HG03521 (cell line): ENCODE measurements at regions not wholly inside any gene's neighbourhood (a gene's known extent, or its start where the extent isn't known, plus 50 kb on each side); places are given as distances from the start of the nearest gene placed in this dataset.

Experiments
- ATAC-seq: cut with Tn5 transposase; IDR thresholded peaks from one replicate; pipeline ENCODE4 v1.9.1; 2021; ENCODE audit warnings: mild to moderate bottlenecking, moderate library complexity; ENCODE audit not compliant: unreplicated experiment

GRCh38 chr10:85513436-85513835 is 853.2 kb downstream of the GRID1 start:
- ATAC-seq = no peak

- ATAC-seq = no peak
These were observed 851.3 kb downstream of the GRID1 start for GRCh38 chr10:85515316-85515715.

- no peak for ATAC-seq
These were observed 842.5 kb downstream of the GRID1 start for GRCh38 chr10:85524001-85524666.

GRCh38 chr10:85527616-85528317 is 838.8 kb downstream of the GRID1 start:
- ATAC-seq = no peak

GRCh38 chr10:85528318-85528652 is 838.3 kb downstream of the GRID1 start:
- no peak for ATAC-seq

- no peak for ATAC-seq
These were observed 834.9 kb downstream of the GRID1 start for GRCh38 chr10:85531706-85532105.

GRCh38 chr10:85532773-85533172 is 833.8 kb downstream of the GRID1 start:
- no peak for ATAC-seq

- no peak for ATAC-seq
These were observed 830.7 kb downstream of the GRID1 start for GRCh38 chr10:85535926-85536325.

- no peak for ATAC-seq
These were observed 829.0 kb downstream of the GRID1 start for GRCh38 chr10:85537561-85537960.

GRCh38 chr10:85538601-85539000 is 828.0 kb downstream of the GRID1 start:
- ATAC-seq = no peak

GRCh38 chr10:85542152-85542551 is 824.4 kb downstream of the GRID1 start:
- ATAC-seq = no peak

- no peak for ATAC-seq
These were observed 823.5 kb downstream of the GRID1 start for GRCh38 chr10:85542936-85543730.

GRCh38 chr10:85544956-85545355 is 821.6 kb downstream of the GRID1 start:
- no peak for ATAC-seq

- ATAC-seq = no peak
These were observed 820.7 kb downstream of the GRID1 start for GRCh38 chr10:85545874-85546273.

- no peak for ATAC-seq
These were observed 819.1 kb downstream of the GRID1 start for GRCh38 chr10:85547460-85548023.

- ATAC-seq = no peak
These were observed 818.6 kb downstream of the GRID1 start for GRCh38 chr10:85548034-85548433.
